Small intestine (tissue), 7 donors: ENCODE measurements at regions not wholly inside any gene's neighbourhood (a gene's known extent, or its start where the extent isn't known, plus 50 kb on each side); places are given as distances from the start of the nearest gene placed in this dataset.

Experiments used
- DNase-seq, 2 donors: peaks; one replicate each; pipeline versions ENCODE4 v3.0.0 to v3.0.0-alpha.2; 2013
- FAIRE-seq: peaks from 2 replicates; lab custom pipeline; 2012; peaks lifted over from hg19 to GRCh38; lab: Jason Lieb, UNC
- H3K27ac ChIP-seq, 3 donors: one replicate each; pipeline ENCODE4 v1.5.1; 2013; ENCODE audit warnings: low read length in 2 of 3, mild to moderate bottlenecking in 2 of 3, control low read depth in 1 of 3, inconsistent platforms in 1 of 3, low read depth in 1 of 3, moderate library complexity in 1 of 3
- H3K27me3 ChIP-seq, 3 donors: one replicate each; pipeline ENCODE4 v1.6.1; 2013; ENCODE audit warnings: low read length in 3 of 3, inconsistent platforms in 1 of 3; ENCODE audit not compliant: control insufficient read depth in 3 of 3, insufficient read depth in 3 of 3
- H3K36me3 ChIP-seq, 3 donors: one replicate each; pipeline ENCODE4 v1.6.1; 2013; ENCODE audit warnings: low read length in 3 of 3, inconsistent platforms in 1 of 3, low read depth in 1 of 3, mild to moderate bottlenecking in 1 of 3, moderate library complexity in 1 of 3; ENCODE audit not compliant: control insufficient read depth in 3 of 3, insufficient read depth in 2 of 3
- H3K4me1 ChIP-seq, 3 donors: one replicate each; pipeline ENCODE4 v1.6.1; 2013; ENCODE audit warnings: low read length in 2 of 3, inconsistent platforms in 1 of 3, low read depth in 1 of 3, mild to moderate bottlenecking in 1 of 3, moderate library complexity in 1 of 3; ENCODE audit not compliant: control insufficient read depth in 3 of 3, insufficient read depth in 2 of 3
- H3K4me3 ChIP-seq, 3 donors: one replicate each; pipeline ENCODE4 v1.5.1; 2013; ENCODE audit warnings: low read length in 3 of 3, control low read depth in 1 of 3, inconsistent platforms in 1 of 3, low read depth in 1 of 3, mild to moderate bottlenecking in 1 of 3, moderate library complexity in 1 of 3
- H3K9me3 ChIP-seq, 2 donors: one replicate each; pipeline ENCODE4 v1.6.1; 2013; ENCODE audit warnings: low read depth in 1 of 2, low read length in 1 of 2; ENCODE audit not compliant: control insufficient read depth in 2 of 2, insufficient read depth in 1 of 2
- WGBS, 3 donors: extraction: QIAGEN DNeasy Blood & Tissue Kit; methylation state at CpG; one replicate each; pipeline ENCODE4 v1.1.7; 2013; 5-methylcytosine and 5-hydroxymethylcytosine counted together
- donor health status: healthy with polysubstance abuse.
- donor health status: control.
- donor health status: control.
- donor health status: Bipolar disorder and iron deficiency.
- donor health status: healthy.

- Histone ChIP-seq H3K4me3 (no peak overlapping the region), H3K4me1 (no peaks in the 10 kb centered on the region), H3K27ac (no peak overlapping the region), H3K9me3 (no peaks in the 10 kb centered on the region), H3K27me3 (no peaks in the 10 kb centered on the region), H3K36me3 (no peaks in the 10 kb centered on the region)
- 94 to 97% (median 95%) methylated on average over 3 of the region's 3 CpGs for WGBS, 3 donors
- FAIRE-seq (no peak), DNase-seq (no peak)
Observed at GRCh38 chr1:59176471-59176870, 120.4 kb upstream of the FGGY start.

GRCh38 chr1:59177756-59178155, 119.1 kb upstream of the FGGY start:
- WGBS, 3 donors: 89 to 95% (median 90%) methylated on average over 2 of the region's 2 CpGs
- H3K27ac ChIP-seq: no peak overlapping the region
- H3K36me3 ChIP-seq: no peaks in the 10 kb centered on the region
- H3K4me3 ChIP-seq: no peak overlapping the region
- DNase-seq (no peak), FAIRE-seq (no peak)
- H3K27me3 ChIP-seq: no peaks in the 10 kb centered on the region
- no peaks in the 10 kb centered on the region for H3K4me1 ChIP-seq
- no peaks in the 10 kb centered on the region for H3K9me3 ChIP-seq

- Histone ChIP-seq H3K4me1 (no peaks in the 10 kb centered on the region), H3K27me3 (no peaks in the 10 kb centered on the region), H3K27ac (peak overlapping the region in 1 of 3 donors; percentile 49), H3K9me3 (no peaks in the 10 kb centered on the region), H3K4me3 (no peak overlapping the region), H3K36me3 (no peaks in the 10 kb centered on the region)
- DNase-seq: no peak
- no peak for FAIRE-seq
- WGBS, 3 donors: 71 to 90% (median 72%) methylated on average over 4 of the region's 4 CpGs
Observed at GRCh38 chr1:59178339-59179187, 118.3 kb upstream of the FGGY start.

GRCh38 chr1:59179673-59180072, 117.2 kb upstream of the FGGY start:
- Histone ChIP-seq H3K36me3 (no peaks in the 10 kb centered on the region), H3K4me3 (no peak overlapping the region), H3K9me3 (no peaks in the 10 kb centered on the region), H3K27me3 (no peaks in the 10 kb centered on the region), H3K27ac (peak overlapping the region in 1 of 3 donors; percentile 60), H3K4me1 (no peaks in the 10 kb centered on the region)
- FAIRE-seq (no peak), DNase-seq (no peak)
- 43 to 54% (median 52%) methylated on average over 1 of the region's 1 CpG for WGBS, 3 donors

GRCh38 chr1:59180735-59181134, 116.2 kb upstream of the FGGY start:
- no peak overlapping the region for H3K4me3 ChIP-seq
- DNase-seq (no peak), FAIRE-seq (no peak)
- no peaks in the 10 kb centered on the region for H3K9me3 ChIP-seq
- no peaks in the 10 kb centered on the region for H3K36me3 ChIP-seq
- H3K27ac ChIP-seq: no peak overlapping the region
- 50 to 77% (median 76%) methylated on average over 2 of the region's 2 CpGs for whole genome bisulfite sequencing, 3 donors
- H3K4me1 ChIP-seq: no peaks in the 10 kb centered on the region
- H3K27me3 ChIP-seq: no peaks in the 10 kb centered on the region

- no peak overlapping the region for H3K4me3 ChIP-seq
- no peaks in the 10 kb centered on the region for H3K9me3 ChIP-seq
- DNase-seq (no peak), FAIRE-seq (no peak)
- 70 to 87% (median 83%) methylated on average over 3 of the region's 3 CpGs for WGBS, 3 donors
- H3K36me3 ChIP-seq: no peaks in the 10 kb centered on the region
- no peak overlapping the region for H3K27ac ChIP-seq
- H3K27me3 ChIP-seq: no peaks in the 10 kb centered on the region
- H3K4me1 ChIP-seq: no peaks in the 10 kb centered on the region
Observed at GRCh38 chr1:59183749-59184317, 113.1 kb upstream of the FGGY start.

- H3K27ac ChIP-seq: no peak overlapping the region
- no peaks in the 10 kb centered on the region for H3K27me3 ChIP-seq
- no peaks in the 10 kb centered on the region for H3K9me3 ChIP-seq
- no peaks in the 10 kb centered on the region for H3K4me1 ChIP-seq
- peak in 1 of 2 donors; percentile 46 for DNase-seq
- no peak overlapping the region for H3K4me3 ChIP-seq
- WGBS, 3 donors: 89 to 96% (median 90%) methylated on average over 5 of the region's 5 CpGs
- FAIRE-seq: no peak
- H3K36me3 ChIP-seq: no peaks in the 10 kb centered on the region
Observed at GRCh38 chr1:59184365-59184905, 112.5 kb upstream of the FGGY start.

GRCh38 chr1:59185163-59185860, 111.6 kb upstream of the FGGY start:
- Histone ChIP-seq H3K27ac (no peak overlapping the region), H3K36me3 (no peaks in the 10 kb centered on the region), H3K4me1 (no peaks in the 10 kb centered on the region), H3K9me3 (no peaks in the 10 kb centered on the region), H3K27me3 (no peaks in the 10 kb centered on the region), H3K4me3 (no peak overlapping the region)
- FAIRE-seq: no peak
- 95 to 97% (median 96%) methylated on average over 4 of the region's 4 CpGs for WGBS, 3 donors
- DNase-seq: no peak
